ENCODE measurements at regions not wholly inside any gene's neighbourhood (a gene's known extent, or its start where the extent isn't known, plus 50 kb on each side); places are given as distances from the start of the nearest gene placed in this dataset.
"Not testable (repeated sequence)": the region's sequence is repeated elsewhere in the genome, so short reads cannot be mapped to it uniquely, and the experiment has no call there.

DNA sequence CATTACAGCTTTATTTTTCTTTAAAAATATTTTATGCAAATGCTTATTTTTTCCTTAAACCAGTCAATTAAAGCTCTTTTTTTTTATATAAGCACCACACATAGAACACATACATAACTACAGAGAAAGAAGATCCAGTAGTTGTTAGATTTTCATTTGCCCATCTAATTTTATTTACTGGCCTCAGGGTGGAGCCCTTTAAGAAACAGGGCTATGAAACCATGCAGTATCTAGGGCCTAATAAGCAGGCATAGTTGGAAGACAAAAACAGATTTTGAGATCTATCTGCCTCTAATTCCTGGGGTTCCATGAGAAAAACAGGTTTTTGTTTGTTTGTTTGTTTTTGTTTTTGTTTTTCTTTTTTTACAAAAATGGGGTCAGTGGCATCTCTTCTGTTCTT is 120.6 kb downstream of the BCHE start:
- no peak for DNase-seq

DNA sequence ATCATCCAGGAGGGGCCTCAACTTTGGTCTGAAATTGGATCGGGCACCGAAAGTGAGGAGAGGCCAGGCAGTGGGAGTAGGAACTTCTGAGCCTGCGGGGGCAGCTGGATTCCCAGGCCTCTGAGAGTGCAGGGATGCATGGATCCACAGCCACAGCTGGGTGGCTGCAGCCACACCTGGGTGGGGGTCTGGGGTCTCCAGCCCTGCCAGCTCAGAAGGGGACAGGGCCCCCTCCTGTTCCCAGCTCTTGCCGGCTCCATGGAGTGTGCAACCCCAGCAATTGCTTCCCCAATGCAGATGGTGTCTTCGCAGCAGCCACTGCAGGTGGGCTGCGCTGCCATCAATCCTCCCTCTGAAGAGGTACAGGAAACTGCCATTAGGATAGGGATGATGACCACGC is 123.7 kb downstream of the BCHE start:
- no peak for DNase-seq

DNA sequence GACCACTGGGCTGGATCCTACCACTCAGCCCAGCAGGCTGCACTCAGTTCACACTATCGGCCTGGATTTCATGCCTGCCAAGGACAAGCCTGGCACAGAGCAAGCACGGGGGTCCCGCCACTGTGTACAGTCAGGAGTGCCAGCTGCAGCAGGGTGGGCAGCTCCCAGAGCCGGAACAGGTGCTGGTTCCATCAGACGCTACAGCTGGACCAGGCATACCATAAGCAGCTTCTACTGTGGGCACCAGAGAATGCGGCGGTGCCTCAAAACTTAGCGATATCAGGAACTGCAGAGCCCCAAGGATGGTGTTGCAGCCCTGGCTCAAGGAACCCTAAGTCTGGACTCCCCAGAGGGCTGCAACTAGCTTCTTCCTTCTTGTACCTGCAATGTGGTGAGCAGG is 124.8 kb downstream of the BCHE start:
- DNase-seq, result no peak

DNA sequence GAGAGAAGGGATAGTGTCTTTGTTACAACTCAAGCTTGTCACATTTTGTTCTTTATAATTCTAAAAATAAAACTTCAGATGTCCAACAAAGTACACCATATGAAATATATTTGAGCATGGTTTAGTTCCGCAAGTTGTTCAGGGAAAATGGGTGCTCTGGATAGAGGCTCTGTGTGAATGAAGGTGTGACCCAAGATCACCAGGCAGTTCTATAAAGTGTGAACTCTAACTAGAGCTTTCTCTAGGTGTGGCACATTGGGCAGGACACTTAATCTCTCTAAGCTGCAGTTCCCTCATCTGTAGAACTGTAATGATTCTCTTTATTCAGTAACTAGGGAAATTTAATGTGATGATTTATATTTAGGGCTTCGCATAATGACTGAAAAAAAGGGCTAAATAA is 139.3 kb downstream of the BCHE start:
- no peak for DNase-seq

DNA sequence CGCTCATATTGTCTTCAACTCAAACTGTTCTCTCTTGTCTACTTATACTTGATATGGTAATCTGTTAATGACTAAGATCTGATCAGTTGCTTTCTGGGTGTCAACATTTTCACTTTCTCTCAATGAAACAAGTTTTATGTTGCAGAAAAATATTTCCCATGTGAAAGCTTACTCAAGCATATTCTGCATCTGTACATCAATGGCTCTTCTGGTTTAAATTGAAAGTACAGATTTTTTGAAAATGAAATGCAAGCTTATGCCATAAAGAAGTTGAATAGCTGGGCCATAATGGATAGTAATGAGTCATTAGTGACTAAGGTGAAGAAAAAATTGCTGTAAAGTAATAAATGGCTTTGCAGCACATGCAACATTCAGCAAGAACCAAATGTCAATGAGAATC is 140.7 kb downstream of the BCHE start:
- no peak for DNase-seq

DNA sequence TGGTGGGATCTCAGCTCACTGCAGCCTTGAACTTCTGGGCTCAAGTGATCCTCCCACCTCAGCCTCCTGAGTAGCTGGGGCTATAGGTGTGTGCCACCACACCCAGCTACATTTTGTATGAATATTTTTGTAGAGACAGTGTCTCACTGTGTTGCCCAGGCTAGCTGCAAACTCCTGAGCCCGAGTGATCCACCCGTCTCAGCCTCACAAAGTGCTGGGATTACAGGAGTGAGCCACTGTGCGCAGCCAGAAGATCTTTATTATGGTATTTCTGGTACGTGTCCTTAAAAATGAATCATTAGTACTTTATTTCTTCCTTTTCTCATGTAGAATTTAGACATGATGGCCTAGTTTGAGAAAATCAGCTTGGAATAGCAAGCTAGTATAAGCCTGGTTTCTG is 153.3 kb downstream of the BCHE start:
- no peak for DNase-seq

DNA sequence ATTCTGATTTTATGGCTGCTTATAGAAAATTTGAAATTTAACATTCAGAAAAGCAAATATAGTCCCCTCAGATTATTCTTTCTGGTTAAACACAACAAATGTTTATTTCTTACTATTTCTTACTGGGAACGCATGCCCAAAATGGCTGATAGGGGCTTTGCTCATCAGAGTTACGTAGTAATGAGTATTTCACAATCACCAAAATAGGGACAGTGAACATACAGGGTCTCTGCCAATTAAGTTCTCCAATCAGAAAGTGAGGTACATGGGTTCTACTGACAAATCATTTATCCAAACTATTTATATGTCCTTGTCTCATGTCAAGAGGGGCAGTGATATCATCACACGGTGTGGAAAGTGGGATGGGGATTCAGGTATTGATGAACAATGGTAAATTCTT is 154.5 kb downstream of the BCHE start:
- DNase-seq, result no peak

DNA sequence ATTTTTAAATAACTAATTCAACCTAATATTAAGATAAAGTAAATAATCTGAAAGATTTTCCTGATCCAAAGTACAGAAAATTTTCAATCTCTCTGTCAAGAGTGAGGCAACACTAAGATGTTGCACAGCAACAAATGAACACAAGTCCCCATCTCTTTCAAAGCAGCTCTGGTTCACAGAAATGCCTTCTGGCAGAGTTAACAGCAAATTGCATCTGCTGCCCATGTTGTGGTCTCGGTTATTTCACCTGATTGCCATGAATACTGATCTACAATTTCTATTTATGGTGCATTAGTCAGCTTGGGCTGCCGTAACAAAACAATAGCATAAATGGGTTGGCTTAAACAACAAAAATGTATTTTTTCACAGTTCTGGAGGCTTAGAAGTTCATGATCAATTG is 167.3 kb downstream of the BCHE start:
- no peak for DNase-seq

DNA sequence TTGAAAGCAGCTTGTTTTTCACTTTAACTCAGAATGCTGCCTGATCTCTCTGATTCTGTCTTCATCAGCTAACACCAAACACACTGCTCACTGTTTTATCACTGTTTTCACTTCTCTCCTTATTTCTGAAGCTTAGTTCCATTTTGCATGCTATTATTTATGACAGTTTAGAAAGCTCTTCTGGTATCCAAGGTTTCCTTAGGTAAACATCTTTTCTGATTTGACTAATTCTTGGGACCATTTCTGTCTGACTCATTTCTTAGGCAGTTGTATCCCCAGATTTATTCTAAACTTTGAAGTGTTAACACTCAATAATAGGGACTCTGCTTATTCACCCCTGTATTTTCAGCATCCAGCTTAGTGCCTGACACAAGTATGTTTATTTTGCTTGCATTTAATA is 167.7 kb downstream of the BCHE start:
- no peak for DNase-seq

DNA sequence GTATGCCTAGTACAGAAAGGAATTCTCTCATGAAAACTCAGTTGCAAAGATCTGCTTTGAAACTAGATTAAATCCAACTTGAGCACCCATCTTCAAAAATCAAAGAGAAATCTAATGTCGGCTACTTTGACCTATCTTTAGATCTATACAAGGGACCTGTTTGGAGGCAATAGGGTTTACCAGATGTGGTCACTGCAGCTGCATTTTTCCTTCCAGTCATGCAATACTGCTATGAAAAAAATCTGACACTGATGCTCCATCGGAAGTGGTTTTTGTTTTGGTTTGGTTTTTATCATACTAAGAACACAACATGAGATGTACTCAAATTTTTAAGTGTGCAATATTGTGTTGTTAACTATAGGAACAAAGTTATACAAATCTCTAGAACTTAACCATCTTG is 169.5 kb downstream of the BCHE start:
- DNase-seq, result no peak

DNA sequence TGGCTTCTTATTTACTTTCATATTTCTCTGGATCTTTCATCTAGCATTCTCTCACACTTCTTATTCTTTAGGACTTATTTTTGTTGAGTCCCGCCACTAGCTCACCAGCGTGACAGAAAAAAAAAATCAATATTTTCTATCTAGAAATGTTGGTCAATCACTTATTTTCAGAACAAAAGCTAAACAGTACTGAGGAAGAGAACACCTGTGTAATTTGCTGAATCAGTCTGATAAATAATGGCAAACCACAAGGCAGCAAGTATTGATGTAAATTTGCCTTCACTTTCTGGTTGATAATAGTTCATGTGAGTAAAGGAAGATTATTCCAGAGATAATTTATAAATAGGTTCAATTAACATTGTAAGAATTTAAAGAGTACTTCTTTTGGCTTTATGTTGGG is 179.2 kb downstream of the BCHE start:
- no peak for DNase-seq

DNA sequence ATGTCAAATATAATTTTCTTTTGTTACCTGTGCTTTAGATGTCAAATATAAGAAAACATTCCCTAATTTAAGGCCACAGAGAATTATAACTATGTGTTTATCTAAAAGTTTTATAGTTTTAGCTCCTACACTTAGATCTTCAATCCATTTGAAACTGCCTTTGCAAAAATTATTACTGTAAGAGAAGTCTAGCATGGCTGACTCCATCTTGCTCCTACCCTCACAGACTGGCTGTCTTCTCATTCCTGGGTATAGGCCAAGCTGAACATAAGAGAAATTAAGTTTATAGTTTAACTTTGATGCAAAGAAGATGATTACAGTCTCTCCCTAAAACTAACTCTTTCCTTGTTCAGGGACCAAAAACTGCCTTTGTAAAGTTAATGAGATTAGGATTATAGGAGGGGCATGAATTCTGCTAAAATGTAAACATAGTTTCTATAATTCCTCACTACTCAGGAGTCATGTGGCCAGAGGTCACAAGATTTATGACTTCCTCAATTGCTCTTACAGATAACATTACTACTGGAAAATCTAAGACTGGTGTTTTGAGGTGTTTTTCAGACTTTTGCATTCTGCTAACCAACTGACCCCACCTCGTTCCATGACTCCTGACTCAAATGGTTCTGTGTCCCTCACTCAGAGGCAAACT is 184.0 kb downstream of the BCHE start:
- no peak for DNase-seq

DNA sequence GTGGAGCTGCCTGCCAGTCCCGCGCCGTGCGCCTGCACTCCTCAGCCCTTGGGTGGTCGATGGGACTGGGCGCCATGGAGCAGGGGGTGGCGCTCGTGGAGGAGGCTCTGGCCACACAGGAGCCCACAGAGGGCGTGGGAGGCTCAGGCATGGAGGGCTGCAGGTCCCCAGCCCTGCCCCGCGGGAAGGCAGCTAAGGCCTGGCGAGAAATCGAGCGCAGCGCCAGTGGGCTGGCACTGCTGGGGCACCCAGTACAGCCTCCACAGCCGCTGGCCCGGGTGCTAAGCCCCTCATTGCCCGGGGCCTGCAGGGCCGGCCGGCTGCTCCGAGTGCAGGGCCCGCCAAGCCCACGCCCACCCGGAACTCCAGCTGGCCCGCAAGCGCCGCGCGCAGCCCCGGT is 187.9 kb downstream of the BCHE start:
- not testable (repeated sequence) for DNase-seq

DNA sequence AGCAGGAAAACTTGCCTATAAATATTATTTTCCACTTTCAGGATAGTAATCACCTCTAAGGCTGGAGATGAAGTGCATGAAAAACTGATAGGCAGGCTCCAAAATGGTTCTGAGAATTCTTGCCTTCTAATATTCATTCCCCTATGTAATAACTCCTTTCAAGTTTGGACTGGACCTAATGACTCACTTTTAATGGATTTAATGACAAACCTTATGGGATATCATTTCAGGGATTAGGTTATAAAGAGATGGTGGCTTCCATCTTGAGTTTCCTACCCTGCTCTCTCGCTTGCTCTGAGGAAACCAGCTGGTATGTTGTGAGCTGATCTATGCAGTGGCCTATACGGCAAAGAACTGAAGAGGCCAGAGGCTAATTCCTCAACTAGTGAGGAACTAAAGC is 192.0 kb downstream of the BCHE start:
- DNase-seq, result no peak

DNA sequence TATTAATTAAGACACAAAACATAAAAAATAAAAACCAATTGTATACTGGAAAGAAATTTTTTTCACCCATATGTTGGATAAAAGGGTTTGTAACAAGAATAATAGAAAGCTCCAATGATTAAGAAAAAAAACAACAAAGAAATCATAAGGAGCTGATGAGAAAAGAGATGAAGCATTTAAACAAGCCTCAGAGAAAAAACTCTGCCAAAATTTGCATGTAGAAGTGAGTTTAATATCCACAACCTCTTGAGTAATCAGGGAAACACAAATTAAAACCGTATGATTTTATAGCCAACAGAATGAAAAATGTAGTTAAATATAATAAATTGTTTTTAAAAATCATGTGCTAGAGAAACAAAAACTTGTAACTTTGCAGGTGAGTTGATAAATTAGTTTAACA is 192.9 kb downstream of the BCHE start:
- no peak for DNase-seq

DNA sequence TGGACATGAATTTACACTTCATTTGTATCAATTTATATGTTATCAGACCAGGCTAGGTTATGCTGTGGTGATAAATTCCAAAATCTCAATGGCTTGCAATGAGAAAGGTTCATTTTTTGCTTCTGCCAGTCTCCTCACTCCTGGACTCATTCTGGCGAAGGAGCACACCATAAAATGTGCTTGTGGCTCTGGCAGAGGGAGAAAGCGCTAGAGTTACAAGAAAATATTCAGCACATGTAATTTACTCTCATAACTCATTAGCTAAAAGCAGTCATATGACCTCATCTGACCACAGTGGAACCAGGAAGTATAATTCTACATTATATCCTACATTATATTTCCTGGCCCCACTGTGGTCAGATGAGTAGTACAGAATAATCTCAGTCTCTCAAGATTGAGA is 193.8 kb downstream of the BCHE start:
- DNase-seq, result no peak

DNA sequence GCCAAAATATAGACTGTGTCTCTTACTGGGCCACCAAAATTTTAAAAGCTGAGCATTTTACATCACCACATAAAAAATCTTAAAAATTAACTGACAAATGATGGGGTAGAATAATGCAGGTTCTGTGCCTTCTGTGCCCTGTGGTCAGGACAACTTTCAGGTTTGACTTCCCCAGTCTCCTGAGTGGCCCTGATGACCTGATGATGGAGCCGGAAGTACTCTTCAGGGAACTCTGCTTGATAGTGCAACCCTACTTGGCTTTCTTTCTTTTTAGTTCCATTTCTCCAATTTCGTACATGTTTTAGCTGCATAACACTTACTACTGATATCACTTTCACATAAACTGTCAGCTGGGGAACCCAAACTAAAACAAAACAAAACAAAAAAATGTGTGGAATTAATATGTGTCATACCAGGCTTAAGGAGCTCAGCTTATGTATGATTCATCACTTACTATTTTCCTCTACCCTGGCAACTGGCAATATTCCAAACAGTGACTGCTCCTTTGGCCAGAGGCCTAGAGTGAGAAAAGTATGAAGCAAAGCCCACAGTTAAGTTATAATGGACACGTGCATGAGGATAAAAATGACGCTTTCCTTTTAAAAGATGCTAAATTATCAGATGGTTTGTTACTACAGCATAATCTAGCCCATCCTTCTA is 194.3 kb downstream of the BCHE start:
- DNase-seq, result peak; percentile 26

DNA sequence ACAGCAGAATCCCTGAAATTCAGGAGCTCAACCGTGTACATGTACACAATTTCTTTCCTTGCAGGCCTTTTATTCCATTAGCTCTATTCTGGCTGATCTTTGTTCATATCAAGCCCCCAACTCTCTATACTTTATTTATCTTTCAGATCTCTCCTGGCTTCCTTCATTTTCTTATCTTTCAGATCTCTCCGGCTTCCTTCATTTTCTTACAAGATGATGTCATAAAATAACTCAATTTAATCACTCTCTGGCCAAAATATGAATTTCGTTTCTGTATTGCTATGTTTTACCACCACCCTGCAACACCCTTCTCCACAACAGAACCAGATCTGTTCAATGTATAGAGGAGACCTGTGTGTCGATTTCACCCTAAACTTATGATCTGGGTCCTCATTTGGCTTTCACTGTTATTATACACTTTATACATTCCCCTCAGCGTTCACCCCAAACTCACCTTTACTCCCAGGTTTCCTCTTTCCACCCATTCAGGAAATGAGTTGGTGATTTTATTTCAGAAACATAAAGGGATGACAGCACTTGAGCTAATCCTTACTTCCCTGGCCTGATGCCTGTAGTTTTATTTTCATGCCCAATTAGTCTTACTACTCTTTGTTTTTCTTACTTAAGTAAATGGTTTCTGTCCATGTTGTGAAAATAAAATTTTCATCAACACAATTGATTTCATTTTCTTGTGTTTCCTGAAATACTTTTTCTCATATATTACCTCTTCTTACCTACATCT is 195.5 kb downstream of the BCHE start:
- no peak for DNase-seq

DNA sequence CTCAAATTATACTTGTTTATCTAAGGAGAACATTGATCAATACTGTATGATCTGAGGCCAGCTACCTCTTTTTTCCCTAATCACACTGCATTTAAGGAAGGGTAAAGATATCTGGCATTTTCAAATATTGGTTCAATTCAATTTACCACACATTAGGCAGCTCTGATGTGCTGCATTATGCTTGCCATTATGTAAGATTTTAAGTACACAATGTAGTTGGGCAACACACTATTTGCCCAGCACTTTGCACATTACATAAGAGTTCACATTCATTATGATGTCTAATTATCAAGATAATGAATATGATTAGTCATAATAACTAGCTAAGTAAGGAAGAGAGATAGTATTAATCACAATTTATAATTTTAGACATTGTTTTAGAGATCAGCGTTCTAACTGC is 196.3 kb downstream of the BCHE start:
- no peak for DNase-seq

DNA sequence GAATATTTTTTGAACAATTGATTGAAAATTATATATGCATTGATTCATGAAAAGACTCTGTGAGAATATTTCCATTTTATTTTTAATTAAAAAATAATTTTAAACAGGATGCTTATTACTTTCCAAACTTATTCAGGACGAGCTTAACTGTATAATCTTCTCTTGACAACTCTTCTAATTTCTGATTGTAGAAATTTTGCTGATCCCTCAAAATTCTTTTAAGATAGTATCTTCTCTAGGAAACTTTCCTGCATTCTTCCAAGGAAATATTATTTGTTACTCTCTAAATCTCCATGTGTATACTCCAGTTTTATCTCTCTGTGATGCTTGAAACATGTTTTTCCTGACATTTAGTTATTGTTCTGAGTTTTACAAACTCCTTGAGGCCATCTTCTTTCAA is 197.2 kb downstream of the BCHE start:
- no peak for DNase-seq

DNA sequence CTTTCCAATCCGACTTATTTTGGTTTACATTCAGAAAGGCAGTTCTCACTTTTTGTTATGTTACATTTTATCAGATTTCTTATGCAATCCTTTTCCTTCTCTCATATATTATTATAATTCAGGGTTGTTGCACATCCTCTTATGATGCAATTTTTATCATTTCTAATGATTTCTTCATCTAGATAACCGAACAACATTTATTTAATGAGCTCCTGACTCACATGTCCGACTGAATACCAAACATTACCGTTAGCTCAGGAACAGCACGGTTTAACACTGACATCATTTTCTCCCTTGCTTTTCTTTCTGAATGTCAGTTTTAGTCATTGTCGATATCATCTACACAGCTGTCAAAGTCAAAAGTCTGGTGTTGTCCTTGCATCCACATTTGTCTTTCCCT is 199.2 kb downstream of the BCHE start:
- DNase-seq, result no peak

DNA sequence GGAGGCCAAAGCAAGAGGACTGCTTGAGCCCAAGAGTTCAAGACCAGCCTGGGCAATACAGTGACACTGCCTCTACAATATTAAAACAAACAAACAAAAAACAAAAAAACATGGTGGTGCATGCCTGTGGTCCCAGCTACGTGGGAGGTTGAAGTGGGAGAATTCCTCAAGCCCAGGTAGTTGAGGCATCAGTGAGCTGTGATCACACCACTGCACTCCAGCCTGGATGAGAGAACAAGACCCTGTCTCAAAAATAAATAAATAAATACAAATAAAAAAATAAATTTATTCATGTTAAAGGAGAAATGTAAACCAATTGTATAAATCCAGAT is 200.6 kb downstream of the BCHE start:
- no peak for DNase-seq

DNA sequence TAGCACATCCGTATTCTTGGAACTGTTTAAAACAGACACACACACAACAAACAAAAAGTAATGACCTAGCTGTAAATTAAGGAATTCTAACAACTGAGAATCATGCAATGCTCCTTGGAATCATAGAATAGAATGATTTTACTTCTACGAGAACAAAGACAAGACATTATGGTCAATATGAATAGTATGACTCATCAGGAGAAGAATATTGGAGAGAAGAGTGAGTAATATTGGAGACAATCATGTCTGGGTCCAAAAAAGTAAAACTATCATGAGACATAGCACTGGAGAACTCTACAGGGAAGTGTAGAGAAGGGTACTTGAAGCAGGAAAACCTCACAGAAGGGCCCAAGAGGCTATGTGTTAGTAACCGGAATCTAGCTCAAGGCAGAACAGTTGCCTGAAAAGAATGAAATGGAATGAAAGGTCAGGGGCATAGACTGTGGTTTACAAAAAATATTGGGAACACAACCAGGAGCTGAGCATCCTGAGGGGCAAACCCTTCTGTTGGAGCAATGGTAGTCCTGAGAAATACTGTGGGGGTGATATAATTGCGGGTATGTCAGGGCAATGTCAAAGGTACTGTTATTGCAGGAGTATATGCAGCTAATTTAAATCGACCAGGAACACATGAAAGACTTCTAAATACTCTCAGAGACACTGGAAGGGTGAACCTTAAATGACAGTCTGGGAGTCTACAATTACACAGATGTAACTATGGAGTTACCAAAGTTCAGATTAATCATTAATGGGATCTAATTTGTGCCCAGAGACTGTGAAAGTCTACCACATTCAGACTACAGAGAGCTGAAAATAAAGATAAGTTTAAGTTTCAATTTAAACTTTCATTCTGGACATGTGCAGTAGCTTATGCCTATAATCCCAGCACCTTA is 201.2 kb downstream of the BCHE start:
- DNase-seq, result no peak

DNA sequence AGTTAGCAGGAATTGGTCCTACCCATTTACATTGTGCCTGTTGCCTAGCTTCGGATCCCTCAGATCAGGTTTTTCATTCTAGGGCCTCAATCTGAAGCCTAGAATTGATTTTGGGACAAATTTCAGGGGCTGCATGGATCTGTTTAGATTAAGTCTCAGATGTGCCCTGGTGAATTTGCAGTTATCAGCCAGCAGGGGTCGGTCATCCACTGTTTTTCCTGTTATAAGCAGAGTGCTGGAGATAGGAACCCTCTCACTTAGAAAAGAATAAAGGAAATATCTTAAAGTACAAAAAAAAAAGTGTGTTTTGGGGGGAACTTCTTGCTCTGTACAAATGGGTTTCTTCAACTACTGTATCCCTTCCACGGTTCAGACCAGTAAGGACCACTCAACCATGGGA is 212.5 kb downstream of the BCHE start:
- no peak for DNase-seq

Data from 8988T (cell line).